H1 (cell line): ENCODE measurements at regions not wholly inside any gene's neighbourhood (a gene's known extent, or its start where the extent isn't known, plus 50 kb on each side); places are given as distances from the start of the nearest gene placed in this dataset.

Experiments used
- CTCF ChIA-PET: fragments of 300-600 bp; sonication (Branson Sonifier 250); formaldehyde crosslinking; loops from one replicate; lab custom pipeline; 2021; ENCODE audit not compliant: partially characterized antibody; lab: Charles Lee
- POLR2A ChIA-PET: fragments of 300-600 bp; sonication (Branson Sonifier 250); formaldehyde crosslinking; loops from one replicate; lab custom pipeline; 2021; ENCODE audit warnings: inconsistent platforms; ENCODE audit not compliant: partially characterized antibody; lab: Charles Lee
- DNase-seq, 2 experiments: peaks; one replicate each; pipeline versions ENCODE4 v3.0.0 to v3.0.0-alpha.2; 2010 to 2022; ENCODE audit warnings: low spot score in 2 of 2, low read depth in 1 of 2, mixed read lengths in 1 of 2
- FAIRE-seq: peaks from 2 replicates; lab custom pipeline; 2011; peaks lifted over from hg19 to GRCh38; lab: Jason Lieb, UNC
- H2AFZ ChIP-seq: 2 replicates; pipeline ENCODE4 v1.8.1; 2012; ENCODE audit warnings: low read length, inconsistent platforms
- H2AK5ac ChIP-seq: 2 replicates; pipeline ENCODE4 v1.6.1; 2013; ENCODE audit warnings: low read depth, low read length
- H2BK120ac ChIP-seq: replicated peaks from 2 replicates; pipeline ENCODE3; 2013; ENCODE audit warnings: low read depth, low read length, inconsistent platforms
- H2BK12ac ChIP-seq: 2 replicates; pipeline ENCODE4 v1.6.1; 2013; ENCODE audit warnings: low read depth, low read length
- H2BK15ac ChIP-seq: 2 replicates; pipeline ENCODE4 v1.6.1; 2013; ENCODE audit warnings: low read length
- H2BK20ac ChIP-seq: 2 replicates; pipeline ENCODE4 v1.6.1; 2013; ENCODE audit warnings: low read length
- H2BK5ac ChIP-seq: 2 replicates; pipeline ENCODE4 v1.6.1; 2013; ENCODE audit warnings: low read depth, low read length
- H3K14ac ChIP-seq: 2 replicates; pipeline ENCODE4 v1.6.1; 2013; ENCODE audit warnings: inconsistent platforms; ENCODE audit not compliant: insufficient read length
- H3K18ac ChIP-seq: 2 replicates; pipeline ENCODE4 v1.6.1; 2013; ENCODE audit warnings: low read length; ENCODE audit errors: extremely low read depth
- H3K23ac ChIP-seq: 2 replicates; pipeline ENCODE4 v1.6.1; 2013; ENCODE audit warnings: inconsistent platforms; ENCODE audit not compliant: insufficient read length
- H3K23me2 ChIP-seq: 2 replicates; pipeline ENCODE4 v1.6.1; 2013; ENCODE audit warnings: low read depth, low read length
- H3K27ac ChIP-seq: 2 replicates; pipeline ENCODE4 v1.6.1; 2011; ENCODE audit warnings: low read depth, low read length, inconsistent platforms
- H3K27me3 ChIP-seq, 4 experiments: replicated peaks in 1 of 4; 1 replicate in 1 of 4; 2 replicates in 3 of 4; pipeline versions ENCODE4 v1.6.1 to v1.8.1; 2011 to 2013; ENCODE audit warnings: low read length in 3 of 4, mild to moderate bottlenecking in 3 of 4, inconsistent platforms in 2 of 4, mixed read lengths in 2 of 4, moderate library complexity in 1 of 4; ENCODE audit not compliant: control insufficient read depth in 3 of 4, insufficient read depth in 3 of 4; ENCODE audit errors: extremely low read depth in 1 of 4
- H3K36me3 ChIP-seq, 4 experiments: 2 replicates each; pipeline versions ENCODE4 v1.6.1 to v1.8.1; 2011 to 2013; ENCODE audit warnings: mild to moderate bottlenecking in 4 of 4, low read length in 3 of 4, moderate library complexity in 2 of 4, control low read depth in 1 of 4, inconsistent platforms in 1 of 4; ENCODE audit not compliant: insufficient read depth in 4 of 4, control insufficient read depth in 2 of 4
- H3K4ac ChIP-seq: replicated peaks from 2 replicates; pipeline ENCODE3; 2013; ENCODE audit warnings: low read length, low read depth, mixed read lengths, inconsistent platforms; ENCODE audit not compliant: insufficient read length
- H3K4me1 ChIP-seq, 4 experiments: replicated peaks in 1 of 4; 1 replicate in 1 of 4; 2 replicates in 3 of 4; pipeline versions ENCODE4 v1.6.1 to v1.8.1; 2011 to 2013; ENCODE audit warnings: low read length in 3 of 4, inconsistent platforms in 2 of 4, mixed read lengths in 1 of 4; ENCODE audit not compliant: insufficient read depth in 4 of 4, control insufficient read depth in 3 of 4
- H3K4me2 ChIP-seq, 2 experiments: 2 replicates each; pipeline versions ENCODE4 v1.6.1 to v1.8.1; 2011 to 2013; ENCODE audit warnings: low read depth in 2 of 2, low read length in 2 of 2, control low read depth in 1 of 2, inconsistent platforms in 1 of 2, mild to moderate bottlenecking in 1 of 2; ENCODE audit not compliant: insufficient read depth in 1 of 2
- H3K4me3 ChIP-seq, 4 experiments: fragments of 200-600, 300-600 bp in 1 of 4; sonication (generic), shearing (Covaris generic), sonication (Bioruptor Twin) in 1 of 4; 2 replicates each; pipeline versions ENCODE4 v1.5.1 to v1.8.1; 2011 to 2016; ENCODE audit warnings: low read length in 4 of 4, low read depth in 3 of 4, control low read depth in 2 of 4, inconsistent platforms in 2 of 4, mild to moderate bottlenecking in 2 of 4, mixed read lengths in 1 of 4, moderate library complexity in 1 of 4; ENCODE audit not compliant: insufficient read depth in 2 of 4; ENCODE audit errors: extremely low read depth in 1 of 4
- H3K56ac ChIP-seq: replicated peaks from 2 replicates; pipeline ENCODE3; 2013; ENCODE audit warnings: low read depth, mild to moderate bottlenecking, mixed read lengths, low read length, inconsistent platforms; ENCODE audit not compliant: insufficient read length
- H3K79me1 ChIP-seq: 2 replicates; pipeline ENCODE4 v1.6.1; 2013; ENCODE audit warnings: low read depth, low read length, control low read depth
- H3K79me2 ChIP-seq, 2 experiments: 2 replicates each; pipeline versions ENCODE4 v1.6.1 to v1.8.1; 2012 to 2013; ENCODE audit warnings: low read length in 2 of 2, mild to moderate bottlenecking in 2 of 2, inconsistent platforms in 1 of 2; ENCODE audit not compliant: insufficient read depth in 2 of 2, control insufficient read depth in 1 of 2
- H3K9ac ChIP-seq, 4 experiments: replicated peaks in 1 of 4; 1 replicate in 1 of 4; 2 replicates in 3 of 4; pipeline versions ENCODE4 v1.6.1 to v1.8.1; 2011 to 2013; ENCODE audit warnings: low read depth in 3 of 4, low read length in 3 of 4, control low read depth in 2 of 4, mild to moderate bottlenecking in 2 of 4, moderate library complexity in 2 of 4, inconsistent platforms in 1 of 4; ENCODE audit errors: extremely low read depth in 1 of 4
- H3K9me3 ChIP-seq, 2 experiments: 2 replicates each; pipeline versions ENCODE4 v1.6.1 to v1.8.1; 2012 to 2013; ENCODE audit warnings: mild to moderate bottlenecking in 2 of 2, moderate library complexity in 2 of 2, control low read depth in 1 of 2, inconsistent platforms in 1 of 2, low read depth in 1 of 2, low read length in 1 of 2, mixed read lengths in 1 of 2; ENCODE audit not compliant: insufficient read depth in 2 of 2
- H4K20me1 ChIP-seq, 2 experiments: replicated peaks in 1 of 2; 2 replicates each; pipeline versions ENCODE3 to v1.8.1; 2011 to 2013; ENCODE audit warnings: inconsistent platforms in 2 of 2, low read length in 2 of 2, mild to moderate bottlenecking in 1 of 2; ENCODE audit not compliant: insufficient read depth in 2 of 2, control insufficient read depth in 1 of 2
- H4K5ac ChIP-seq: 2 replicates; pipeline ENCODE4 v1.6.1; 2013; ENCODE audit warnings: low read length, low read depth, mixed read lengths, inconsistent platforms; ENCODE audit not compliant: insufficient read length
- H4K8ac ChIP-seq: 2 replicates; pipeline ENCODE4 v1.8.0; 2013; ENCODE audit warnings: mild to moderate bottlenecking, moderate library complexity, low read length, inconsistent platforms; ENCODE audit not compliant: insufficient read depth; ENCODE audit errors: extremely low read depth
- H4K91ac ChIP-seq: replicated peaks from 2 replicates; pipeline ENCODE3; 2013; ENCODE audit warnings: low read length, mixed read lengths, inconsistent platforms; ENCODE audit not compliant: insufficient read length
- BCL11A ChIP-seq, 2 experiments: IDR thresholded peaks; one replicate each; pipeline ENCODE4 v1.6.1; 2011; ENCODE audit warnings: low read depth in 2 of 2, low read length in 2 of 2, mild to moderate bottlenecking in 2 of 2
- CBX5 ChIP-seq: fragments of 300-800, 300-1000 bp; sonication (generic); IDR thresholded peaks from 2 replicates; pipeline ENCODE4 v1.7.1; 2016; ENCODE audit warnings: antibody characterized with exemption, low read length, low read depth
- GABPA ChIP-seq: IDR thresholded peaks from 2 replicates; pipeline ENCODE4 v1.6.1; 2011; ENCODE audit warnings: mild to moderate bottlenecking, low read length, moderate library complexity, borderline replicate concordance; ENCODE audit not compliant: insufficient read depth
- JUN ChIP-seq: IDR thresholded peaks from 2 replicates; pipeline ENCODE4 v1.6.1; 2011; ENCODE audit warnings: low read depth, mild to moderate bottlenecking, improper control_type of control experiment, low read length
- KDM4A ChIP-seq: IDR thresholded peaks from one replicate; pipeline ENCODE4 v1.7.1; 2012; ENCODE audit warnings: low read depth, mild to moderate bottlenecking, moderate library complexity, low read length, inconsistent platforms; ENCODE audit not compliant: severe bottlenecking
- NRF1 ChIP-seq: IDR thresholded peaks from 2 replicates; pipeline ENCODE4 v1.6.1; 2011; ENCODE audit warnings: mild to moderate bottlenecking, low read depth, low read length, improper control_type of control experiment
- SIN3A ChIP-seq, 2 experiments: IDR thresholded peaks in 1 of 2; conservative IDR thresholded peaks in 1 of 2; 2 replicates each; pipeline ENCODE4 v1.6.1; 2011 to 2012; ENCODE audit warnings: low read length in 2 of 2, improper control_type of control experiment in 1 of 2, low read depth in 1 of 2, mild to moderate bottlenecking in 1 of 2
- SRF ChIP-seq: IDR thresholded peaks from 2 replicates; pipeline ENCODE4 v1.6.1; 2011; ENCODE audit warnings: mild to moderate bottlenecking, low read depth, low read length, moderate library complexity
- TAF7 ChIP-seq: optimal IDR thresholded peaks from 2 replicates; pipeline ENCODE3; 2011; ENCODE audit warnings: low read depth, mild to moderate bottlenecking, inconsistent platforms, low read length, moderate library complexity, borderline replicate concordance
- WGBS, 2 experiments: shearing (Covaris generic) in 1 of 2; methylation state at CpG; one replicate each; pipeline versions ENCODE4 v1.1.6 to v1.1.7; 2013 to 2015; ENCODE audit warnings: low lambda C conversion rate in 2 of 2, mixed read lengths in 2 of 2, inconsistent platforms in 1 of 2, low coverage in 1 of 2, missing lambda C conversion rate in 1 of 2; ENCODE audit not compliant: insufficient replicate concordance in 2 of 2, insufficient coverage in 1 of 2, insufficient read length in 1 of 2; ENCODE audit errors: extremely low coverage in 1 of 2, missing lambda C conversion rate in 1 of 2; 5-methylcytosine and 5-hydroxymethylcytosine counted together

DNA sequence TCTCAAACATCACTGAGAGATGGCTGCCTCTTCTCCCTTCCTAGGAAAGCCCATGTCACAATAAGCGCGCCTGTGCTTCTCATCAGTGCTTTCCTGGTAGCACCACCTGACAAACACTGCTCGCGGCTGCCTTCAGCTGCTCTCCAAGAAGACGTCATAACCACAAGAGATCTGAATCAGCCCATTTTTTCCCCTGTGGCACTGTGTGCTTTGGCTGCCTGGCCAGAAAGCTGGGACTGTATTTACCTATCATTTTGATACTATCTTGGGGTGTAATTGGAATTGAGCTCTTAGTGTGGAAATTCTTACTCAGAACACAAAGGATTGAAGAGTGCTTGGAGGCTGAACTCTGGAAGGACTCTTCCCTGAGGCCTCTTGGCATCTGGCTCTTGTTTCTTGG lies 50.3 kb upstream of the EHF start:
- no peak overlapping the region for H2BK120ac ChIP-seq
- H3K23me2 ChIP-seq: no peaks in the 10 kb centered on the region
- H2BK5ac ChIP-seq: no peak overlapping the region
- H3K23ac ChIP-seq: no peak overlapping the region
- H3K27me3 ChIP-seq: no peaks in the 10 kb centered on the region
- ChIA-PET POLR2A (no interaction called here), CTCF (interaction anchor here (1.6 to 1.7 kb wide), 2 partner anchors 16 to 21 kb away, joined by 4 to 10 read pairs; no protein-coding TSS in a partner anchor)
- H3K56ac ChIP-seq: no peak overlapping the region
- H3K9ac ChIP-seq: no peak overlapping the region
- H4K20me1 ChIP-seq: no peaks in the 10 kb centered on the region
- no peak overlapping the region for H4K5ac ChIP-seq
- FAIRE-seq: no peak
- no peak overlapping the region for H2BK15ac ChIP-seq
- no peak overlapping the region for H3K4me3 ChIP-seq
- DNase-seq: no peak
- H2AFZ ChIP-seq: no peak overlapping the region
- no peaks in the 10 kb centered on the region for H3K9me3 ChIP-seq
- no peaks in the 10 kb centered on the region for H3K79me2 ChIP-seq
- H2BK12ac ChIP-seq: no peak overlapping the region
- H2BK20ac ChIP-seq: no peak overlapping the region
- H4K91ac ChIP-seq: no peak overlapping the region
- no peak overlapping the region for H3K4ac ChIP-seq
- no peaks in the 10 kb centered on the region for H3K79me1 ChIP-seq
- no peaks in the 10 kb centered on the region for H3K4me1 ChIP-seq
- no peak overlapping the region for H4K8ac ChIP-seq
- H2AK5ac ChIP-seq: no peak overlapping the region
- H3K36me3 ChIP-seq: no peaks in the 10 kb centered on the region
- H3K18ac ChIP-seq: no peak overlapping the region
- H3K27ac ChIP-seq: no peak overlapping the region
- H3K4me2 ChIP-seq: no peak overlapping the region
- 82% methylated on average over 5 of the region's 5 CpGs; no CpG with 5 or more reads in 1 of the 2 experiments for WGBS, 2 experiments
- H3K14ac ChIP-seq: no peak overlapping the region
- TF ChIP-seq BCL11A (IDR thresholded peaks at IDR 0.05; ENCODE audit: low read depth in 2 of 2, low read length in 2 of 2): no peak
- TF ChIP-seq TAF7: no peak
- TF ChIP-seq JUN: no peak
- no peak for TF ChIP-seq KDM4A
- no peak for TF ChIP-seq SIN3A (conservative IDR thresholded peaks at IDR 0.05 in 1 of 2, IDR thresholded peaks at IDR 0.05 in 1 of 2; ENCODE audit: low read depth in 1 of 2, low read length in 2 of 2)
- no peak for TF ChIP-seq NRF1
- no peak for TF ChIP-seq GABPA
- TF ChIP-seq SRF: no peak
- no peak for TF ChIP-seq CBX5
